Skeletal muscle tissue (tissue), 3 donors: ENCODE measurements at regions not wholly inside any gene's neighbourhood (a gene's known extent, or its start where the extent isn't known, plus 50 kb on each side); places are given as distances from the start of the nearest gene placed in this dataset.
"Not testable (repeated sequence)": the region's sequence is repeated elsewhere in the genome, so short reads cannot be mapped to it uniquely, and the experiment has no call there.

Source experiments
- H3K27ac ChIP-seq: one replicate; pipeline ENCODE4 v1.7.0; 2013; ENCODE audit warnings: mild to moderate bottlenecking, low read depth, low read length, inconsistent platforms
- H3K27me3 ChIP-seq, 3 donors: one replicate each; pipeline ENCODE4 v1.7.0; 2013; ENCODE audit warnings: low read length in 3 of 3; ENCODE audit not compliant: control insufficient read depth in 3 of 3, insufficient read depth in 3 of 3
- H3K36me3 ChIP-seq, 3 donors: one replicate each; pipeline ENCODE4 v1.7.0; 2013; ENCODE audit warnings: low read length in 3 of 3; ENCODE audit not compliant: control insufficient read depth in 3 of 3, insufficient read depth in 3 of 3
- H3K4me1 ChIP-seq, 3 donors: one replicate each; pipeline ENCODE4 v1.7.0; 2013; ENCODE audit warnings: low read length in 3 of 3, mild to moderate bottlenecking in 3 of 3; ENCODE audit not compliant: control insufficient read depth in 3 of 3, insufficient read depth in 3 of 3
- H3K4me3 ChIP-seq, 3 donors: one replicate each; pipeline ENCODE4 v1.7.0; 2013; ENCODE audit warnings: low read length in 3 of 3
- H3K9ac ChIP-seq, 3 donors: one replicate each; pipeline ENCODE4 v1.7.0; 2013; ENCODE audit warnings: low read length in 3 of 3, mild to moderate bottlenecking in 3 of 3, moderate library complexity in 2 of 3, low read depth in 1 of 3
- H3K9me3 ChIP-seq, 3 donors: one replicate each; pipeline ENCODE4 v1.7.0; 2013; ENCODE audit warnings: low read length in 3 of 3; ENCODE audit not compliant: control insufficient read depth in 3 of 3
- donor health status: Osteomylitis.

- Histone ChIP-seq H3K36me3 (no peaks in the 10 kb centered on the region), H3K4me3 (no peak overlapping the region), H3K9ac (no peak overlapping the region), H3K4me1 (peaks cover 0 to 2% (median 0%) of the 10 kb centered on the region in 3 donors), H3K9me3 (no peaks in the 10 kb centered on the region), H3K27me3 (no peaks in the 10 kb centered on the region), H3K27ac (no peak overlapping the region)
Measured at GRCh38 chr22:34842630-34843029, 223.3 kb upstream of the ISX start.

- H3K9me3 ChIP-seq, H3K36me3 ChIP-seq, H3K4me3 ChIP-seq, H3K4me1 ChIP-seq, H3K27ac ChIP-seq, H3K27me3 ChIP-seq, H3K9ac ChIP-seq: not testable (repeated sequence)
Measured at GRCh38 chr22:34843743-34844142, 222.2 kb upstream of the ISX start.

- H3K36me3 ChIP-seq = no peaks in the 10 kb centered on the region
- no peak overlapping the region for H3K9ac ChIP-seq
- no peak overlapping the region for H3K4me3 ChIP-seq
- H3K9me3 ChIP-seq = no peaks in the 10 kb centered on the region
- peaks cover 0 to 3% (median 0%) of the 10 kb centered on the region in 3 donors for H3K27me3 ChIP-seq
- H3K27ac ChIP-seq = no peak overlapping the region
- H3K4me1 ChIP-seq = peaks cover 0 to 2% (median 0%) of the 10 kb centered on the region in 3 donors
Measured at GRCh38 chr22:34845391-34845790, 220.6 kb upstream of the ISX start.

DNA sequence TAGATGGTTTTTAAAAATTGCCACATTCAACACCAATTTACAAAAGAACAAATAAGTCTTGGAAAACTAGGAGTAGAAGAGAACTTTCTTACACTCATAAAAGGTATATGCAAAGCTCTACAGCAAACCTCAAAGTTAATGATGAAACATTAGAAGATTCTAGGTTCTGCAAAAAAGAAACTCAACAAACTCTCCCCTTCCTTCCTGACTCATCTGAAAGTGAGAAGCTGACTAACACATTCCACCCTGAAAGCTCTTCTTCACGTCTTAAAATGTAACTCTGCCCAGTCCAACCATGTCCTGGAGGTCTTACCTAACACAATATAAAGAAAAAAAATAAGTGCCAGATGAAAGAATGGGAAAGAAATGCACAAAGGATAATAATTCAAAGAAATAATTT lies 218.9 kb upstream of the ISX start:
- peaks cover 0 to 3% (median 0%) of the 10 kb centered on the region in 3 donors for H3K27me3 ChIP-seq
- no peak overlapping the region for H3K4me3 ChIP-seq
- no peaks in the 10 kb centered on the region for H3K4me1 ChIP-seq
- H3K36me3 ChIP-seq = no peaks in the 10 kb centered on the region
- no peak overlapping the region for H3K9ac ChIP-seq
- H3K9me3 ChIP-seq = no peaks in the 10 kb centered on the region
- H3K27ac ChIP-seq = no peak overlapping the region

GRCh38 chr22:34849965-34850364 lies 216.0 kb upstream of the ISX start:
- Histone ChIP-seq H3K4me1 (no peaks in the 10 kb centered on the region), H3K9me3 (no peaks in the 10 kb centered on the region), H3K4me3 (no peak overlapping the region), H3K36me3 (no peaks in the 10 kb centered on the region), H3K9ac (no peak overlapping the region), H3K27ac (no peak overlapping the region), H3K27me3 (peaks cover 0 to 3% (median 0%) of the 10 kb centered on the region in 3 donors)

DNA sequence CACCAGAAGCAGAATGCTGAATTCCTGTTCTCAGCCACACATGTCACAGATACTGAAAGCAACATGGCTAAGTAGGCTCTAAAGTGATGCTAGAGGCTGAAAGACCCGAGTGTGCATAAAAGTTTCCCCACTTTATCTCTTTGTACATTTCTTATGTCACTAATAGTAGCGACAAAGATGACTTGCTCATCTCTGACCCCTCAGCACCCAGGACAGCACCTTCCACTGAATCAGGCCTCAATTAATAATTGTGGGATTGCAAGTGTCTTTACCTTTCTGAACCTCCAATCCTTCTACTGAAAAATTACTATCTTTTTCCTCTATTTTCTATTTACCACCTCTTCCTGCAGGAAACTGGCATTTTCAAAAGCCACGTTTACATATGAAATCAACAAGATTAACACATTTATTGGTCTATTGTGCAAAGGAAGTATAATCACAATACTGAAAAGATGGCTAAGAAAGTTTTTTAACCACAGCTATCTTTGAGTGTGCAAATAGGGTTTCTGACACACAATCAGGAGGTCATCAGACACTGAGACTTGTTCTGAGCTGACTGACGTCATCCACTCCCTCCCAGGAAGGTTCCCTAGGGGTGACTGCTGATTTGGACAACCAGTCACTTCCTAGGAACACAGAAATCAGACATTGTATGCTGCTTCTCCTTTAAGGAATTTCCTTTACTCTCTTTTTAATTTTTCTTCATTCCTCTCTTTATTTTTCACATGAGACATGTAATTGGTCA lies 213.9 kb upstream of the ISX start:
- Histone ChIP-seq H3K4me3 (no peak overlapping the region), H3K9me3 (no peaks in the 10 kb centered on the region), H3K4me1 (no peaks in the 10 kb centered on the region), H3K27me3 (peaks cover 0 to 3% (median 0%) of the 10 kb centered on the region in 3 donors), H3K27ac (no peak overlapping the region), H3K9ac (no peak overlapping the region), H3K36me3 (no peaks in the 10 kb centered on the region)

- Histone ChIP-seq H3K27me3 (no peaks in the 10 kb centered on the region), H3K4me3 (no peak overlapping the region), H3K9me3 (peaks cover 0 to 4% (median 0%) of the 10 kb centered on the region in 3 donors), H3K27ac (no peak overlapping the region), H3K4me1 (no peaks in the 10 kb centered on the region), H3K36me3 (no peaks in the 10 kb centered on the region), H3K9ac (no peak overlapping the region)
Measured at GRCh38 chr22:34855471-34855870, 210.5 kb upstream of the ISX start.

GRCh38 chr22:34858066-34858465 lies 207.9 kb upstream of the ISX start:
- Histone ChIP-seq H3K4me3 (no peak overlapping the region), H3K4me1 (no peaks in the 10 kb centered on the region), H3K9ac (no peak overlapping the region), H3K27me3 (no peaks in the 10 kb centered on the region), H3K9me3 (peaks cover 0 to 4% (median 0%) of the 10 kb centered on the region in 3 donors), H3K36me3 (no peaks in the 10 kb centered on the region), H3K27ac (no peak overlapping the region)

- Histone ChIP-seq H3K36me3 (no peaks in the 10 kb centered on the region), H3K4me3 (no peak overlapping the region), H3K9ac (no peak overlapping the region), H3K27me3 (peaks cover 0 to 3% (median 3%) of the 10 kb centered on the region in 3 donors), H3K4me1 (no peaks in the 10 kb centered on the region), H3K9me3 (peaks cover 0 to 4% (median 0%) of the 10 kb centered on the region in 3 donors), H3K27ac (no peak overlapping the region)
Measured at GRCh38 chr22:34861787-34862186, 204.2 kb upstream of the ISX start.

DNA sequence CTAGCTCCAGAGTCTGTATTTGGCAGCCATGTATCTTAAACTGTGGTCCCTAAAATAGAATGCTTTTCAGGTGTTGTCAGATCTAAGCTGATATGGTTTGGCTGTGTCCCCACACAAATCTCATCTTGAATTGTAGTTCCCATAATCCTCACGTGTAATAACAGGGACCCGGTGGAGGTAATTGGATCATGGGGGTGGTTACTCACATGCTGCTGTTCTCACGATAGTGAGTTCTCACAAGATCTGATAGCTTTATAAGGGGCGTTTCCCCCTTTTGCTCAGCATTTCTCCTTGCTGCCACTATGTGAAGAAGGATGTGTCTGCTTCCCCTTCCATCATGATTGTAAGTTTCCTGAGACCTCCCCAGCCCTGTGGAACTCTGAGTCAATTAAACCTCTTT lies 199.9 kb upstream of the ISX start:
- H3K9ac ChIP-seq = no peak overlapping the region
- H3K27me3 ChIP-seq = peaks cover 0 to 3% (median 3%) of the 10 kb centered on the region in 3 donors
- H3K27ac ChIP-seq = no peak overlapping the region

More for the DNA sequence above, 199.9 kb upstream of the ISX start:
- Histone ChIP-seq H3K9me3 (no peaks in the 10 kb centered on the region), H3K36me3 (no peaks in the 10 kb centered on the region), H3K4me3 (no peak overlapping the region), H3K4me1 (no peaks in the 10 kb centered on the region)
